MM.1S (cell line): ENCODE measurements at regions not wholly inside any gene's neighbourhood (a gene's known extent, or its start where the extent isn't known, plus 50 kb on each side); places are given as distances from the start of the nearest gene placed in this dataset.

ENCODE experiments used
- CTCF ChIP-seq: fragments of 300-600 bp; sonication (generic); IDR thresholded peaks from 2 replicates; pipeline ENCODE4 v1.5.1; 2016; ENCODE audit warnings: antibody characterized with exemption, low read length, mixed read lengths
- EZH2phosphoT487 ChIP-seq: fragments of 300-600 bp; sonication (generic); IDR thresholded peaks from 2 replicates; pipeline ENCODE4 v1.6.1; 2018; ENCODE audit warnings: antibody characterized with exemption, low read length

- no peak for TF ChIP-seq CTCF
- TF ChIP-seq EZH2phosphoT487: no peak
Observed at GRCh38 chr4:18209448-18209847, 187.9 kb upstream of the LCORL start.
